ENCODE measurements at regions not wholly inside any gene's neighbourhood (a gene's known extent, or its start where the extent isn't known, plus 50 kb on each side); places are given as distances from the start of the nearest gene placed in this dataset.
A peak's percentile ranks its signal among the peaks of the same experiment; 100 is the strongest.

DNA sequence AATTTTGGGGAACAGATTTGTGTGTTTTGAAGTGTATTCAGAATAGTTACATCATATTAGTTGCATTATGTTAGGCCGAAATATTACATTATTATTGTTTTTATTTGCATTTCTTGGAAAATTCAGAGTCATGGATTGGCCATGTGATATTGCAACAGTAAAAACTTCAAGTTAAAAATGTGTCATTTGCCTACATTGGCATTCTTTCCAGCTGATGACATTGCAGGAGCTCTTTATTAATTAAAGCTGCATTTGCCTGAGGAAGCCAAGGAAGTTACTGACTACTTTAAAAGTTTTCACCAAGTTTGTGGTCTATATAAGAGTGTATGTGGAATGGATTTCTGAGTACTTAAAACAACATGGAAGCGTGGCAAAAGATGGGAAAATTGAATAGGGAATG, 726.4 kb upstream of the SGO1 start:
- BruUV-seq (replicated peaks): no TSS peak
- no peak overlapping the region for H3K4me3 Mint-ChIP-seq (ENCODE audit: unreplicated experiment)
- no peaks in the 10 kb centered on the region for H3K36me3 Mint-ChIP-seq (ENCODE audit: insufficient read depth, unreplicated experiment)
- no peaks in the 10 kb centered on the region for H3K4me1 Mint-ChIP-seq (ENCODE audit: insufficient read depth, unreplicated experiment)
- ChIA-PET POLR2A (interaction anchor here (0.6 kb wide), 1 partner anchor 71 kb away, joined by 3 read pairs; no protein-coding TSS in a partner anchor), CTCF (no interaction called here)
- H3K27ac Mint-ChIP-seq (ENCODE audit: low read depth, unreplicated experiment): no peak overlapping the region
- H3K9me3 Mint-ChIP-seq (ENCODE audit: unreplicated experiment): no peaks in the 10 kb centered on the region
- intact Hi-C loops (cut with micrococcal nuclease): no loop called here
- no peak for DNase-seq (ENCODE audit: unreplicated experiment)
- TF ChIP-seq, protein P1, sequence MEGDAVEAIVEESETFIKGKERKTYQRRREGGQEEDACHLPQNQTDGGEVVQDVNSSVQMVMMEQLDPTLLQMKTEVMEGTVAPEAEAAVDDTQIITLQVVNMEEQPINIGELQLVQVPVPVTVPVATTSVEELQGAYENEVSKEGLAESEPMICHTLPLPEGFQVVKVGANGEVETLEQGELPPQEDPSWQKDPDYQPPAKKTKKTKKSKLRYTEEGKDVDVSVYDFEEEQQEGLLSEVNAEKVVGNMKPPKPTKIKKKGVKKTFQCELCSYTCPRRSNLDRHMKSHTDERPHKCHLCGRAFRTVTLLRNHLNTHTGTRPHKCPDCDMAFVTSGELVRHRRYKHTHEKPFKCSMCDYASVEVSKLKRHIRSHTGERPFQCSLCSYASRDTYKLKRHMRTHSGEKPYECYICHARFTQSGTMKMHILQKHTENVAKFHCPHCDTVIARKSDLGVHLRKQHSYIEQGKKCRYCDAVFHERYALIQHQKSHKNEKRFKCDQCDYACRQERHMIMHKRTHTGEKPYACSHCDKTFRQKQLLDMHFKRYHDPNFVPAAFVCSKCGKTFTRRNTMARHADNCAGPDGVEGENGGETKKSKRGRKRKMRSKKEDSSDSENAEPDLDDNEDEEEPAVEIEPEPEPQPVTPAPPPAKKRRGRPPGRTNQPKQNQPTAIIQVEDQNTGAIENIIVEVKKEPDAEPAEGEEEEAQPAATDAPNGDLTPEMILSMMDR (IDR thresholded peaks at IDR 0.05; ENCODE audit: unreplicated experiment): no peak
- H3K27me3 Mint-ChIP-seq (ENCODE audit: insufficient read depth, unreplicated experiment): no peaks in the 10 kb centered on the region

DNA sequence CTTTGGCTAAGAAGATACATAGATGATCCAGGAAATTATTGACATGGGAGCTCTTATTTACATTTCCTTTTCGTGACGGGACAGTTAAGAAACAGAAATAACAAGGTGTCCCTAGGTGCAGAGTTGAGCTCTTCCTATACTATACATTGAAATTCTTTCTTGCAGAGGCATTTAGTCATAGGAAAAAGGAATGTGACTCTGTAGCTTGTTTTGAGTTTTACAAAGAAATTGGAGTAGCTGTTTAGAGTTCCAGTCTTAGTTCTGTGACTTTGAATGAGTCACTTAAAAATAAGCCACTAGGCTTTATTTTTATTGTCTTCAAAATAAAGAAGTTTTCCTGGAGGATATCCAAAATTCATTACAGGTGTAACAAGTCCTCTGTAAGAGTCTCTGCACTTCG, 723.5 kb upstream of the SGO1 start:
- H3K36me3 Mint-ChIP-seq (ENCODE audit: insufficient read depth, unreplicated experiment): no peaks in the 10 kb centered on the region
- CTCF ChIA-PET: no interaction called here
- H3K9me3 Mint-ChIP-seq (ENCODE audit: unreplicated experiment): no peaks in the 10 kb centered on the region
- no peaks in the 10 kb centered on the region for H3K27me3 Mint-ChIP-seq (ENCODE audit: insufficient read depth, unreplicated experiment)
- no peak overlapping the region for H3K27ac Mint-ChIP-seq (ENCODE audit: low read depth, unreplicated experiment)
- H3K4me1 Mint-ChIP-seq (ENCODE audit: insufficient read depth, unreplicated experiment): peaks cover 4% of the 10 kb centered on the region
- H3K4me3 Mint-ChIP-seq (ENCODE audit: unreplicated experiment): no peak overlapping the region
- DNase-seq (ENCODE audit: unreplicated experiment): no peak
- no TSS peak for BruUV-seq (replicated peaks)
- TF ChIP-seq, protein P1 (IDR thresholded peaks at IDR 0.05; ENCODE audit: unreplicated experiment): no peak
- POLR2A ChIA-PET: no interaction called here
- intact Hi-C loops (cut with micrococcal nuclease): no loop called here

DNA sequence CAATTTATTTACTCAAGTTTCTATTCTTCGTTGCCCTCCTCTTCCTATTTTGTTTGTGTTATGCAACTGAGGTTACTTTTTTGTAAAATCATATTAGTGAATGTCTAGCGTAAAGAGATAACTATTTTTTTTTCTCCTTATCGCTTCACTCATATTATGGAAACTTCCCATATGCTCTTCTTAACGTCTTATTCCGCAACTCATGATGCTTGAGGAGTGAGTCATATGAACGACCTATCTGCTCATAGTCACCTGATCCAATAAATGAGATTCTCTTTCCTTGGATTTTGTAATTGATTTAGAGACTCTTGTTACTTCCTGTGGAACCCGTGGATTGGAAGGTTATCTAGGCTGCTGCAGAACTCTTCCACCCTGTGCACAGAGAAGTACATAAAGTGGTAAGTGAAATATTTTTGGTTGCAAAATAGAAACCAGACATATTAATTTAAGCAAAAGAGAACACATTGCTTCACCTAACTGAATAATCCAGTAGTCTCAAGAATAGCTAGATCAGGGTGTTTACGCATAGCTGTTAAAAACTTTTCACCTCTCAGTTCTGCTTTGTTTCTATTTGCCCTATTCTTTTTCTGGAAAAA, 719.3 kb upstream of the SGO1 start:
- TF ChIP-seq, protein P1 (IDR thresholded peaks at IDR 0.05; ENCODE audit: unreplicated experiment): no peak
- Mint-ChIP-seq H3K4me1 (ENCODE audit: insufficient read depth, unreplicated experiment) (peaks cover 4% of the 10 kb centered on the region), H3K36me3 (ENCODE audit: insufficient read depth, unreplicated experiment) (no peaks in the 10 kb centered on the region), H3K27ac (ENCODE audit: low read depth, unreplicated experiment) (no peak overlapping the region), H3K4me3 (ENCODE audit: unreplicated experiment) (no peak overlapping the region), H3K27me3 (ENCODE audit: insufficient read depth, unreplicated experiment) (no peaks in the 10 kb centered on the region), H3K9me3 (ENCODE audit: unreplicated experiment) (no peaks in the 10 kb centered on the region)
- ChIA-PET POLR2A (no interaction called here), CTCF (interaction anchor here (0.5 to 1.1 kb wide), 2 partner anchors 366 to 422 kb away, joined by 3 read pairs; no protein-coding TSS in a partner anchor)
- peak; percentile 24 for DNase-seq (ENCODE audit: unreplicated experiment)
- intact Hi-C loops (cut with micrococcal nuclease): no loop called here
- BruUV-seq (replicated peaks): no TSS peak

DNA sequence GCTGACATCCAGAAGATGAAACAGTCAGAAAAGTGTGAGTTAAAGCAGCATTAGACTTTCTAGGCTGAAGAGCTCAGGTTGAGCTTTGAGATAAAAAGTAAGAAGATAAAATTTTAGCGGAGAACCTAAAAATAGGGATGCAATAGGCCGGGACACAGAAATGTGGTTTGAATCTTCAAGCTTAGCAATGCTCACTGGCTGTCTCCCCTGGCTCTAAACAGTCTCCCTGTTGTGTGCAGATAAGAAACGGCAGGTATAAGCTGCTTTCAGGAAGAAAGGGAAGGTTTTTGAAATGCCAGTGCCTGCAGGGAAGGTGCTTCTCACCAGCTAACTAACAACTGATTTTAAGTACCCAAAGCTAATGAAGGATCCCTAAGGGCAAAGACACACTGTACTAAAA, 718.7 kb upstream of the SGO1 start:
- H3K27me3 Mint-ChIP-seq (ENCODE audit: insufficient read depth, unreplicated experiment): no peaks in the 10 kb centered on the region
- BruUV-seq (replicated peaks): no TSS peak
- ChIA-PET CTCF (interaction anchor here (0.5 to 0.8 kb wide), 2 partner anchors 367 to 393 kb away, joined by 3 to 4 read pairs; no protein-coding TSS in a partner anchor), POLR2A (no interaction called here)
- no peak for DNase-seq (ENCODE audit: unreplicated experiment)
- peaks cover 4% of the 10 kb centered on the region for H3K4me1 Mint-ChIP-seq (ENCODE audit: insufficient read depth, unreplicated experiment)
- H3K27ac Mint-ChIP-seq (ENCODE audit: low read depth, unreplicated experiment): no peak overlapping the region
- H3K4me3 Mint-ChIP-seq (ENCODE audit: unreplicated experiment): no peak overlapping the region
- no peaks in the 10 kb centered on the region for H3K36me3 Mint-ChIP-seq (ENCODE audit: insufficient read depth, unreplicated experiment)
- intact Hi-C loops (cut with micrococcal nuclease): no loop called here
- TF ChIP-seq, protein P1 (IDR thresholded peaks at IDR 0.05; ENCODE audit: unreplicated experiment): no peak
- H3K9me3 Mint-ChIP-seq (ENCODE audit: unreplicated experiment): no peaks in the 10 kb centered on the region
